Type B pancreatic cell (in vitro differentiated cells): ENCODE measurements at regions not wholly inside any gene's neighbourhood (a gene's known extent, or its start where the extent isn't known, plus 50 kb on each side); places are given as distances from the start of the nearest gene placed in this dataset.

ENCODE experiments used
- DNase-seq: peaks from one replicate; pipeline ENCODE4 v3.0.0; 2021; ENCODE audit warnings: mixed read lengths; ENCODE audit not compliant: unreplicated experiment; ENCODE audit errors: extremely low spot score
- H3K27ac Mint-ChIP-seq: 2 replicates; pipeline ENCODE4 v1.8.0; 2021; ENCODE audit warnings: mild to moderate bottlenecking, mixed read lengths
- H3K27me3 Mint-ChIP-seq: 2 replicates; pipeline ENCODE4 v1.8.0; 2021; ENCODE audit warnings: mixed read lengths
- H3K36me3 Mint-ChIP-seq: 2 replicates; pipeline ENCODE4 v1.8.0; 2021; ENCODE audit warnings: mixed read lengths
- H3K4me1 Mint-ChIP-seq: one replicate; pipeline ENCODE4 v1.8.0; 2021; ENCODE audit warnings: mixed read lengths; ENCODE audit not compliant: unreplicated experiment
- H3K4me3 Mint-ChIP-seq: 2 replicates; pipeline ENCODE4 v1.8.0; 2021; ENCODE audit warnings: mild to moderate bottlenecking, mixed read lengths
- H3K9me3 Mint-ChIP-seq: 2 replicates; pipeline ENCODE4 v1.8.0; 2021; ENCODE audit warnings: mixed read lengths
- TF ChIP-seq, protein P1 (sequence below): fragments of 200-600 bp; sonication (generic); conservative IDR thresholded peaks from 2 replicates; pipeline ENCODE4 v1.5.0; 2021; ENCODE audit warnings: antibody characterized with exemption, mild to moderate bottlenecking

GRCh38 chr3:67897351-67898336 lies 243.2 kb upstream of the SUCLG2 start:
- Mint-ChIP-seq H3K9me3 (no peaks in the 10 kb centered on the region), H3K4me3 (no peak overlapping the region), H3K36me3 (no peaks in the 10 kb centered on the region), H3K27me3 (peaks cover 6% of the 10 kb centered on the region), H3K4me1 (no peaks in the 10 kb centered on the region), H3K27ac (no peak overlapping the region)
- DNase-seq = no peak
- TF ChIP-seq, protein P1, sequence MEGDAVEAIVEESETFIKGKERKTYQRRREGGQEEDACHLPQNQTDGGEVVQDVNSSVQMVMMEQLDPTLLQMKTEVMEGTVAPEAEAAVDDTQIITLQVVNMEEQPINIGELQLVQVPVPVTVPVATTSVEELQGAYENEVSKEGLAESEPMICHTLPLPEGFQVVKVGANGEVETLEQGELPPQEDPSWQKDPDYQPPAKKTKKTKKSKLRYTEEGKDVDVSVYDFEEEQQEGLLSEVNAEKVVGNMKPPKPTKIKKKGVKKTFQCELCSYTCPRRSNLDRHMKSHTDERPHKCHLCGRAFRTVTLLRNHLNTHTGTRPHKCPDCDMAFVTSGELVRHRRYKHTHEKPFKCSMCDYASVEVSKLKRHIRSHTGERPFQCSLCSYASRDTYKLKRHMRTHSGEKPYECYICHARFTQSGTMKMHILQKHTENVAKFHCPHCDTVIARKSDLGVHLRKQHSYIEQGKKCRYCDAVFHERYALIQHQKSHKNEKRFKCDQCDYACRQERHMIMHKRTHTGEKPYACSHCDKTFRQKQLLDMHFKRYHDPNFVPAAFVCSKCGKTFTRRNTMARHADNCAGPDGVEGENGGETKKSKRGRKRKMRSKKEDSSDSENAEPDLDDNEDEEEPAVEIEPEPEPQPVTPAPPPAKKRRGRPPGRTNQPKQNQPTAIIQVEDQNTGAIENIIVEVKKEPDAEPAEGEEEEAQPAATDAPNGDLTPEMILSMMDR = no peak

- DNase-seq = no peak
- H3K27me3 Mint-ChIP-seq = peaks cover 6% of the 10 kb centered on the region
- no peaks in the 10 kb centered on the region for H3K4me1 Mint-ChIP-seq
- no peak overlapping the region for H3K27ac Mint-ChIP-seq
- TF ChIP-seq, protein P1 = no peak
- H3K9me3 Mint-ChIP-seq = no peaks in the 10 kb centered on the region
- H3K4me3 Mint-ChIP-seq = no peak overlapping the region
- H3K36me3 Mint-ChIP-seq = no peaks in the 10 kb centered on the region
Observed at GRCh38 chr3:67896130-67896529, 241.7 kb upstream of the SUCLG2 start.

- TF ChIP-seq, protein P1 = no peak
- Mint-ChIP-seq H3K27ac (no peak overlapping the region), H3K4me3 (no peak overlapping the region), H3K4me1 (no peaks in the 10 kb centered on the region), H3K9me3 (peaks cover 2% of the 10 kb centered on the region), H3K27me3 (peaks cover 6% of the 10 kb centered on the region), H3K36me3 (no peaks in the 10 kb centered on the region)
- DNase-seq = no peak
Observed at GRCh38 chr3:67894510-67894909, 240.1 kb upstream of the SUCLG2 start.

GRCh38 chr3:67884345-67884744 lies 229.9 kb upstream of the SUCLG2 start:
- Mint-ChIP-seq H3K36me3 (no peaks in the 10 kb centered on the region), H3K4me1 (no peaks in the 10 kb centered on the region), H3K27me3 (peaks cover 2% of the 10 kb centered on the region), H3K27ac (no peak overlapping the region), H3K4me3 (no peak overlapping the region), H3K9me3 (peaks cover 5% of the 10 kb centered on the region)
- DNase-seq = no peak
- TF ChIP-seq, protein P1 = no peak

- Mint-ChIP-seq H3K4me1 (no peaks in the 10 kb centered on the region), H3K4me3 (no peak overlapping the region), H3K27ac (no peak overlapping the region), H3K36me3 (no peaks in the 10 kb centered on the region), H3K27me3 (peaks cover 2% of the 10 kb centered on the region), H3K9me3 (peaks cover 5% of the 10 kb centered on the region)
- no peak for DNase-seq
- TF ChIP-seq, protein P1 = no peak
Observed at GRCh38 chr3:67883766-67884165, 229.4 kb upstream of the SUCLG2 start.
